IPS-18c (cell line): ENCODE measurements at regions not wholly inside any gene's neighbourhood (a gene's known extent, or its start where the extent isn't known, plus 50 kb on each side); places are given as distances from the start of the nearest gene placed in this dataset.

Experiments used
- H3K4me3 ChIP-seq: 2 replicates; pipeline ENCODE4 v1.7.0; 2013; ENCODE audit warnings: low read depth, mild to moderate bottlenecking, low read length, moderate library complexity; ENCODE audit not compliant: insufficient read depth
- H3K9me3 ChIP-seq: one replicate; pipeline ENCODE4 v1.6.1; 2013; ENCODE audit warnings: mild to moderate bottlenecking, low read length, moderate library complexity; ENCODE audit not compliant: control insufficient read depth, insufficient read depth

GRCh38 chr6:105994118-105994590 is 92.0 kb upstream of the PRDM1 start:
- Histone ChIP-seq H3K4me3 (peak overlapping the region; percentile 71), H3K9me3 (no peaks in the 10 kb centered on the region)

- Histone ChIP-seq H3K9me3 (no peaks in the 10 kb centered on the region), H3K4me3 (peak overlapping the region; percentile 71)
These were observed 92.6 kb upstream of the PRDM1 start for GRCh38 chr6:105993341-105994117.

- Histone ChIP-seq H3K4me3 (peak overlapping the region; percentile 71), H3K9me3 (no peaks in the 10 kb centered on the region)
These were observed 93.7 kb upstream of the PRDM1 start for GRCh38 chr6:105992315-105992961.

GRCh38 chr6:105991561-105992314 is 94.4 kb upstream of the PRDM1 start:
- Histone ChIP-seq H3K9me3 (no peaks in the 10 kb centered on the region), H3K4me3 (peak overlapping the region; percentile 71)

- no peak overlapping the region for H3K4me3 ChIP-seq
- H3K9me3 ChIP-seq = no peaks in the 10 kb centered on the region
These were observed 96.0 kb upstream of the PRDM1 start for GRCh38 chr6:105990151-105990550.

- H3K4me3 ChIP-seq = no peak overlapping the region
- H3K9me3 ChIP-seq = no peaks in the 10 kb centered on the region
These were observed 97.1 kb upstream of the PRDM1 start for GRCh38 chr6:105988812-105989577.

- H3K9me3 ChIP-seq = no peaks in the 10 kb centered on the region
These were observed 97.8 kb upstream of the PRDM1 start for GRCh38 chr6:105988321-105988720.

GRCh38 chr6:105987516-105987915 is 98.6 kb upstream of the PRDM1 start:
- H3K9me3 ChIP-seq = no peaks in the 10 kb centered on the region
- H3K4me3 ChIP-seq = no peak overlapping the region

More at GRCh38 chr6:105988321-105988720, 97.8 kb upstream of the PRDM1 start:
- H3K4me3 ChIP-seq = no peak overlapping the region

GRCh38 chr6:105986998-105987397 is 99.1 kb upstream of the PRDM1 start:
- H3K4me3 ChIP-seq = no peak overlapping the region
- H3K9me3 ChIP-seq = no peaks in the 10 kb centered on the region

GRCh38 chr6:105985816-105986632 is 100.1 kb upstream of the PRDM1 start:
- peak overlapping the region; percentile 31 for H3K4me3 ChIP-seq
- H3K9me3 ChIP-seq = no peaks in the 10 kb centered on the region

GRCh38 chr6:105985098-105985815 is 100.9 kb upstream of the PRDM1 start:
- H3K4me3 ChIP-seq = peak overlapping the region; percentile 31; the same call in 1 of the 2 replicates
- H3K9me3 ChIP-seq = no peaks in the 10 kb centered on the region

GRCh38 chr6:105983763-105984162 is 102.4 kb upstream of the PRDM1 start:
- Histone ChIP-seq H3K4me3 (no peak overlapping the region), H3K9me3 (no peaks in the 10 kb centered on the region)

- Histone ChIP-seq H3K4me3 (no peak overlapping the region), H3K9me3 (no peaks in the 10 kb centered on the region)
These were observed 103.2 kb upstream of the PRDM1 start for GRCh38 chr6:105982761-105983540.

GRCh38 chr6:105981888-105982358 is 104.2 kb upstream of the PRDM1 start:
- Histone ChIP-seq H3K4me3 (peak overlapping the region; percentile 49), H3K9me3 (no peaks in the 10 kb centered on the region)
